ENCODE measurements at regions not wholly inside any gene's neighbourhood (a gene's known extent, or its start where the extent isn't known, plus 50 kb on each side); places are given as distances from the start of the nearest gene placed in this dataset.
A peak's percentile ranks its signal among the peaks of the same experiment; 100 is the strongest.

- POLR2A ChIA-PET, result no interaction called here
- no peak for DNase-seq
- H3K27ac ChIP-seq (ENCODE audit: low read depth in 2 of 2, low read length in 1 of 2), result no peak overlapping the region
- whole genome bisulfite sequencing (ENCODE audit: low lambda C conversion rate), result 77% methylated on average over 5 of the region's 6 CpGs
- H3F3A ChIP-seq (replicated peaks; ENCODE audit: insufficient read depth), result peaks cover 4% of the 10 kb centered on the region
- H3K79me2 ChIP-seq (ENCODE audit: insufficient read depth), result no peaks in the 10 kb centered on the region
- no peak overlapping the region for H3K4me2 ChIP-seq
- peaks cover 0 to 2% of the 10 kb centered on the region in 2 experiments; a peak in 2 of 4 replicates for H3K4me1 ChIP-seq (ENCODE audit: control insufficient read depth in 1 of 2, insufficient read depth in 2 of 2, low read depth in 1 of 2, low read length in 1 of 2)
- CTCF ChIA-PET, result no interaction called here
- H4K20me1 ChIP-seq (ENCODE audit: insufficient read depth), result no peaks in the 10 kb centered on the region
- H2AFZ ChIP-seq (ENCODE audit: low read depth), result no peak overlapping the region
- no peak overlapping the region for H3K9ac ChIP-seq
- H3K4me3 ChIP-seq (ENCODE audit: low read depth in 2 of 2, low read length in 1 of 2), result no peak overlapping the region
- no peaks in the 10 kb centered on the region for H3K9me3 ChIP-seq
- H3K9me2 ChIP-seq, result no peaks in the 10 kb centered on the region
- H3K36me3 ChIP-seq (replicated peaks in 1 of 2; ENCODE audit: control insufficient read depth in 1 of 2, insufficient read depth in 2 of 2, low read length in 1 of 2), result no peaks in the 10 kb centered on the region
- H3K27me3 ChIP-seq (ENCODE audit: insufficient read depth), result no peaks in the 10 kb centered on the region
- TF ChIP-seq TEAD4 (IDR thresholded peaks at IDR 0.05; ENCODE audit: borderline replicate concordance, insufficient read depth) (no peak), EZH2phosphoT487 (IDR thresholded peaks at IDR 0.05; ENCODE audit: borderline replicate concordance, low read depth) (no peak), JUND (IDR thresholded peaks at IDR 0.05) (no peak), SMC3 (IDR thresholded peaks at IDR 0.05; ENCODE audit: low read depth, low read length) (no peak), PBX3 (IDR thresholded peaks at IDR 0.05) (no peak), YY1 (IDR thresholded peaks at IDR 0.05; ENCODE audit: low read depth) (no peak), FOXJ3 (CRISPR knock-in tag; IDR thresholded peaks at IDR 0.05) (no peak), IRF3 (IDR thresholded peaks at IDR 0.05; ENCODE audit: low read depth, low read length) (no peak), NFIC (IDR thresholded peaks at IDR 0.05; ENCODE audit: borderline replicate concordance) (no peak)
Measured at GRCh38 chr2:106976548-106976947, 90.6 kb upstream of the ST6GAL2 start.

DNA sequence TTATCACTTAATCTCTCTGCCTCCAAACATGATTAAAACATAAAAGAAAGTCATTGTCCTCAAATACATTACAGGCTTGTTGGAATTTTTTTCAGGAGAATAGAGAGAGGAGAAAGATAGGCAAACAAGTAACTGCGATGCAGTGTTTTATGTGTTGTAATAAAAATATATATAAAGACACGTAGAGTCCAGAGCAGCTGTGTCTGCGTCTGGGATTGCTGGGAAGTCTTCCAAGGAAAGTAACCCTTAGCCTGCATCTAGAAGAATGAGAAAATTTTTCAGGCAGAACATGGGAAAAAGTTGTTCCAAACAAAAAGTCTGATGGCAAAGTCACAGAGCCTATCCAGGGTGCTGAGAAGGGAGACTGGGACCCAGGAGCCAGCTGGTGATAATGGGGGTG, 91.8 kb upstream of the ST6GAL2 start:
- 49% methylated on average over 3 of the region's 3 CpGs for WGBS (ENCODE audit: low lambda C conversion rate)
- ChIA-PET POLR2A (no interaction called here), CTCF (no interaction called here)
- Histone ChIP-seq H3K27me3 (ENCODE audit: insufficient read depth) (no peaks in the 10 kb centered on the region), H3K9ac (no peak overlapping the region), H3K27ac (ENCODE audit: low read depth in 2 of 2, low read length in 1 of 2) (peak overlapping the region in 1 of 2 experiments; percentile 31; a peak in 1 of 4 replicates), H3F3A (replicated peaks; ENCODE audit: insufficient read depth) (peaks cover 12% of the 10 kb centered on the region), H4K20me1 (ENCODE audit: insufficient read depth) (no peaks in the 10 kb centered on the region), H2AFZ (ENCODE audit: low read depth) (no peak overlapping the region), H3K9me3 (no peaks in the 10 kb centered on the region), H3K79me2 (ENCODE audit: insufficient read depth) (no peaks in the 10 kb centered on the region), H3K4me3 (ENCODE audit: low read depth in 2 of 2, low read length in 1 of 2) (no peak overlapping the region), H3K9me2 (no peaks in the 10 kb centered on the region), H3K4me1 (ENCODE audit: control insufficient read depth in 1 of 2, insufficient read depth in 2 of 2, low read depth in 1 of 2, low read length in 1 of 2) (peaks cover 0 to 2% of the 10 kb centered on the region in 2 experiments; a peak in 2 of 4 replicates), H3K36me3 (replicated peaks in 1 of 2; ENCODE audit: control insufficient read depth in 1 of 2, insufficient read depth in 2 of 2, low read length in 1 of 2) (no peaks in the 10 kb centered on the region), H3K4me2 (no peak overlapping the region)
- no peak for DNase-seq
- TF ChIP-seq POLR2AphosphoS5 (IDR thresholded peaks at IDR 0.05; ENCODE audit: low read depth, low read length) (no peak), CHD2 (IDR thresholded peaks at IDR 0.05; ENCODE audit: low read length, partially characterized antibody) (no peak), GATA2 (CRISPR knock-in tag; IDR thresholded peaks at IDR 0.05) (0 out of 2 replicates have a peak, but pooled peaks have one; percentile 35), EZH2phosphoT487 (IDR thresholded peaks at IDR 0.05; ENCODE audit: borderline replicate concordance, low read depth) (no peak), MEF2A (IDR thresholded peaks at IDR 0.05; ENCODE audit: borderline replicate concordance, low read depth) (no peak)

All from SK-N-SH (cell line).